ENCODE measurements at regions not wholly inside any gene's neighbourhood (a gene's known extent, or its start where the extent isn't known, plus 50 kb on each side); places are given as distances from the start of the nearest gene placed in this dataset.

GRCh38 chr16:20191566-20191965 lies 117.9 kb upstream of the GPR139 start:
- H2AFZ ChIP-seq (ENCODE audit: low read depth, low read length): no peak overlapping the region
- H3K4me1 ChIP-seq (ENCODE audit: control insufficient read depth, extremely low read depth, insufficient read depth, low read length): no peaks in the 10 kb centered on the region
- ChIA-PET CTCF (no interaction called here), POLR2A (no interaction called here)
- BruUV-seq (replicated peaks): no TSS peak
- TF ChIP-seq GATA2 (IDR thresholded peaks at IDR 0.05; ENCODE audit: insufficient read depth, insufficient read length, low read depth, low read length) (no peak), CTCF (IDR thresholded peaks at IDR 0.05; ENCODE audit: extremely low read depth in 1 of 2, insufficient read depth in 1 of 2, low read depth in 1 of 2, low read length in 2 of 2) (no peak), EZH2 (IDR thresholded peaks at IDR 0.05; ENCODE audit: borderline replicate concordance, low read depth, low read length, severe bottlenecking) (no peak), POLR2AphosphoS5 (IDR thresholded peaks at IDR 0.05; ENCODE audit: insufficient read depth, low read depth, low read length) (no peak), JUN (IDR thresholded peaks at IDR 0.05; ENCODE audit: borderline replicate concordance, insufficient read depth, insufficient read length, low read depth) (no peak), POLR2A (IDR thresholded peaks at IDR 0.05; ENCODE audit: low read depth, low read length) (no peak), MYC (IDR thresholded peaks at IDR 0.05; ENCODE audit: low read depth, low read length) (no peak), FOS (IDR thresholded peaks at IDR 0.05; ENCODE audit: borderline replicate concordance, insufficient read depth, low read length) (no peak)
- no peak overlapping the region for H3K9ac ChIP-seq (replicated peaks; ENCODE audit: extremely low read depth, insufficient read depth, low read length)
- FAIRE-seq (no peak), DNase-seq (ENCODE audit: low read depth, low spot score) (no peak)
- dilution Hi-C loops (cut with MboI; ENCODE audit: extremely low pct_ligation_motif_present, low sequenced_read_pairs) (no loop called here), intact Hi-C loops (cut with micrococcal nuclease) (no loop called here)
- H3K9me1 ChIP-seq (replicated peaks; ENCODE audit: control insufficient read depth, extremely low read depth, insufficient read depth, low read length): no peaks in the 10 kb centered on the region
- no peaks in the 10 kb centered on the region for H4K20me1 ChIP-seq (replicated peaks; ENCODE audit: control insufficient read depth, extremely low read depth, insufficient read depth, low read length)
- no peak overlapping the region for H3K4me3 ChIP-seq (replicated peaks in 1 of 3; ENCODE audit: insufficient read depth in 1 of 3, low read depth in 1 of 3, low read length in 3 of 3)
- no peak overlapping the region for H3K27ac ChIP-seq (ENCODE audit: insufficient read depth, low read depth, low read length)
- H3K27me3 ChIP-seq (ENCODE audit: control insufficient read depth in 2 of 2, insufficient read depth in 2 of 2, low read length in 2 of 2): no peaks in the 10 kb centered on the region
- H3K79me2 ChIP-seq (ENCODE audit: control insufficient read depth, insufficient read depth, low read length): no peaks in the 10 kb centered on the region
- no peaks in the 10 kb centered on the region for H3K36me3 ChIP-seq (ENCODE audit: control insufficient read depth in 2 of 2, extremely low read depth in 1 of 2, insufficient read depth in 2 of 2, low read length in 2 of 2)
- no peaks in the 10 kb centered on the region for H3K9me3 ChIP-seq (replicated peaks; ENCODE audit: control insufficient read depth, insufficient read depth, low read length)
- H3K4me2 ChIP-seq (ENCODE audit: insufficient read depth, low read length): no peak overlapping the region
